A549 (cell line): ENCODE measurements at regions not wholly inside any gene's neighbourhood (a gene's known extent, or its start where the extent isn't known, plus 50 kb on each side); places are given as distances from the start of the nearest gene placed in this dataset.

ENCODE experiments used
- EHMT2 ChIP-seq: fragments of 200-600 bp; sonication (generic); IDR thresholded peaks from 2 replicates; pipeline ENCODE4 v1.6.1; 2016; ENCODE audit warnings: antibody characterized with exemption, low read depth, mild to moderate bottlenecking, moderate library complexity
- JUN ChIP-seq, 2 experiments: fragments of >200 bp; sonication (Bioruptor Twin); formaldehyde crosslinking; IDR thresholded peaks; 2 replicates in 1 of 2; 3 replicates in 1 of 2; pipeline ENCODE4 v1.6.1; 2016 to 2017
- MAFK ChIP-seq: fragments of 450-650 bp; IDR thresholded peaks from 2 replicates; pipeline ENCODE4 v1.6.1; 2014; ENCODE audit not compliant: partially characterized antibody
- MAZ ChIP-seq: fragments of 150-350 bp; IDR thresholded peaks from 2 replicates; pipeline ENCODE4 v1.6.1; 2014; ENCODE audit warnings: antibody characterized with exemption, low read depth, low read length, borderline replicate concordance
- POLR2A ChIP-seq: IDR thresholded peaks from 2 replicates; pipeline ENCODE4 v1.6.1; 2012; ENCODE audit warnings: mild to moderate bottlenecking, low read length
- RFX5 ChIP-seq: fragments of 450-650 bp; IDR thresholded peaks from 2 replicates; pipeline ENCODE4 v1.7.1; 2014; ENCODE audit warnings: antibody characterized with exemption, mild to moderate bottlenecking, moderate library complexity
- TF ChIP-seq, protein P1 (sequence below): fragments of >200 bp; sonication (Bioruptor Twin); formaldehyde crosslinking; IDR thresholded peaks from 3 replicates; pipeline ENCODE4 v1.5.1; 2016
- TF ChIP-seq, protein P2 (sequence below): IDR thresholded peaks from 2 replicates; pipeline ENCODE4 v1.6.1; 2012

DNA sequence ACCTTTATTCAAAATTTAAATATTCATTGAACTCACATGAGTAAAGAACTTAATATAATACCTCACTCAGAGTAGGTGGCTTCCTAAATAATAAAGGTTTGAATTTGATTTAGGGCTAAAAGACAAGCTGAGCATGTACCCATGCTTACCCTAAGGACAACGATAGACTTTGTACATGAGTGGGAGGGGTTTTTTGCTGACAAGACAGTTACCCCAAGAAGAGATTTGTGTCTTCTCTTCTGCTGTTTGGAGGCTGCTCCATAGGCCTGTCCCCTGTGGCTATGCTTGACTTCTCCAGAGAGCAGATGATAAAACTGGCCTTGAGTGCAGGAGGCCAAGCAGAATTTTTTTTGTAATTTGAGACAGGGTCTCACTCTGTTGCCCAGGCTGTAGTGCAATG, 383.9 kb downstream of the TMEM182 start:
- TF ChIP-seq, protein P1, sequence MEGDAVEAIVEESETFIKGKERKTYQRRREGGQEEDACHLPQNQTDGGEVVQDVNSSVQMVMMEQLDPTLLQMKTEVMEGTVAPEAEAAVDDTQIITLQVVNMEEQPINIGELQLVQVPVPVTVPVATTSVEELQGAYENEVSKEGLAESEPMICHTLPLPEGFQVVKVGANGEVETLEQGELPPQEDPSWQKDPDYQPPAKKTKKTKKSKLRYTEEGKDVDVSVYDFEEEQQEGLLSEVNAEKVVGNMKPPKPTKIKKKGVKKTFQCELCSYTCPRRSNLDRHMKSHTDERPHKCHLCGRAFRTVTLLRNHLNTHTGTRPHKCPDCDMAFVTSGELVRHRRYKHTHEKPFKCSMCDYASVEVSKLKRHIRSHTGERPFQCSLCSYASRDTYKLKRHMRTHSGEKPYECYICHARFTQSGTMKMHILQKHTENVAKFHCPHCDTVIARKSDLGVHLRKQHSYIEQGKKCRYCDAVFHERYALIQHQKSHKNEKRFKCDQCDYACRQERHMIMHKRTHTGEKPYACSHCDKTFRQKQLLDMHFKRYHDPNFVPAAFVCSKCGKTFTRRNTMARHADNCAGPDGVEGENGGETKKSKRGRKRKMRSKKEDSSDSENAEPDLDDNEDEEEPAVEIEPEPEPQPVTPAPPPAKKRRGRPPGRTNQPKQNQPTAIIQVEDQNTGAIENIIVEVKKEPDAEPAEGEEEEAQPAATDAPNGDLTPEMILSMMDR = no peak
- no peak for TF ChIP-seq RFX5
- TF ChIP-seq, protein P2, sequence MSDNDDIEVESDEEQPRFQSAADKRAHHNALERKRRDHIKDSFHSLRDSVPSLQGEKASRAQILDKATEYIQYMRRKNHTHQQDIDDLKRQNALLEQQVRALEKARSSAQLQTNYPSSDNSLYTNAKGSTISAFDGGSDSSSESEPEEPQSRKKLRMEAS = no peak
- no peak for TF ChIP-seq JUN (IDR thresholded peaks at IDR 0.05)
- TF ChIP-seq MAZ = no peak
- peak; percentile 82 for TF ChIP-seq MAFK
- no peak for TF ChIP-seq EHMT2
- no peak for TF ChIP-seq POLR2A
